Activated CD4-positive, alpha-beta memory T cell treated with anti-CD3 and anti-CD28 coated beads, Interleukin-2, amount 10 ng/mL, durations not matched to agents 7 days and 5 days (primary cell): ENCODE measurements at regions not wholly inside any gene's neighbourhood (a gene's known extent, or its start where the extent isn't known, plus 50 kb on each side); places are given as distances from the start of the nearest gene placed in this dataset.
"Not testable (repeated sequence)": the region's sequence is repeated elsewhere in the genome, so short reads cannot be mapped to it uniquely, and the experiment has no call there.

Experiments
- CTCF ChIA-PET: fragments of 350-600 bp; sonication (Branson Sonifier 250); formaldehyde crosslinking; loops from one replicate; lab custom pipeline; 2021; ENCODE audit warnings: antibody characterized with exemption, inconsistent platforms; lab: Charles Lee
- POLR2A ChIA-PET: fragments of 350-600 bp; sonication (Branson Sonifier 250); formaldehyde crosslinking; loops from one replicate; lab custom pipeline; 2021; ENCODE audit warnings: antibody characterized with exemption; lab: Charles Lee
- DNase-seq: peaks from one replicate; pipeline ENCODE4 v3.0.0-alpha.2; 2020
- H3K27ac Mint-ChIP-seq: one replicate; pipeline ENCODE4 v1.8.0; 2021; ENCODE audit warnings: mild to moderate bottlenecking, mixed read lengths
- H3K27me3 Mint-ChIP-seq: one replicate; pipeline ENCODE4 v1.8.0; 2021; ENCODE audit warnings: mixed read lengths
- H3K36me3 Mint-ChIP-seq: one replicate; pipeline ENCODE4 v1.8.0; 2021; ENCODE audit warnings: low read depth, mixed read lengths
- H3K4me1 Mint-ChIP-seq: one replicate; pipeline ENCODE4 v1.8.0; 2021; ENCODE audit warnings: mixed read lengths
- H3K4me3 Mint-ChIP-seq: one replicate; pipeline ENCODE4 v1.8.0; 2021; ENCODE audit warnings: mild to moderate bottlenecking, mixed read lengths
- H3K9me3 Mint-ChIP-seq: one replicate; pipeline ENCODE4 v1.8.0; 2021; ENCODE audit warnings: mixed read lengths

DNA sequence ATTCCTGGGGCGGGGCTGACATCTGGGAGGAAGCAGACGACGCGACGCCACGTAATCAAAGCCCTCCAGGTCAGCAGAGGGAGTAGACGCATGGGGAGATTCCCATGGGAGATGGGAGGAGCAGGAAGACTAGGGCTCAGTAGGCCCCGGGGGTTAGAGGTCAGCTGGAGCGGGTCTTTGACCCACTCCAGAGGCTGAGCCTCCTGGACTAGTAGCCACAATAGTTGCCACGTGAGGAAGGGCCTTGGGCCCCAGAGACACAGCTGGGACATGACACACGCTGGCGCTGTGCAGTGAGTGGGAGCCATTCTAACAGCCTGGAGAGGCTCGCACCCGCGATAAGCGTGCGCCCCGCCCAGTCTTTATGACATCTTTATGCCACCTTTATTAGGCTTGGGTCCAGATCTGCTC is 95.7 kb upstream of the AMZ2 start:
- Mint-ChIP-seq H3K4me3 (no peak overlapping the region), H3K27ac (no peak overlapping the region), H3K36me3 (no peaks in the 10 kb centered on the region), H3K9me3 (no peaks in the 10 kb centered on the region), H3K4me1 (no peaks in the 10 kb centered on the region), H3K27me3 (peaks cover 5% of the 10 kb centered on the region)
- ChIA-PET CTCF (no interaction called here), POLR2A (no interaction called here)
- DNase-seq, result no peak

DNA sequence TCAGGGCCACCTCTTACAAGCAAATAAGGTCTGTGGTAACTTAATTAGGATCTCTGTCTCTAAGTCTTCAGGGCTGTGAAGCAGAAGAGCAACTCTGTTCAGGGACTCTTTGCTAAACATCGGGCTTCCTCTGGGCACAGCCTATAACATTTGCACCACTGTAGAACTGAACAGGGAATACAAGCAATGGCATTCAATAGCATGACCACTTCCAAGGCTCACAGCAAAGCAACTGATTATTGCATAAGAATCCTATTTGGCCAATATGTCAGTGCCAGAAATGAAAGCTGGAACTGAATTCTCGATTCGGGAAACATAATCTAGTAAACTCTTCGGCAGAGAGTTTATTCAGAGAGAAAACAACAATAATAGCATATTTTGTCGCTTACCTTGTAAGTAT is 92.2 kb upstream of the AMZ2 start:
- Mint-ChIP-seq H3K36me3 (no peaks in the 10 kb centered on the region), H3K4me3 (no peak overlapping the region), H3K4me1 (no peaks in the 10 kb centered on the region), H3K27ac (no peak overlapping the region), H3K27me3 (no peaks in the 10 kb centered on the region), H3K9me3 (no peaks in the 10 kb centered on the region)
- CTCF ChIA-PET, result no interaction called here
- DNase-seq, result no peak
- POLR2A ChIA-PET, result no interaction called here

GRCh38 chr17:68161644-68162428 is 86.0 kb upstream of the AMZ2 start:
- H3K27ac Mint-ChIP-seq, result no peak overlapping the region

DNA sequence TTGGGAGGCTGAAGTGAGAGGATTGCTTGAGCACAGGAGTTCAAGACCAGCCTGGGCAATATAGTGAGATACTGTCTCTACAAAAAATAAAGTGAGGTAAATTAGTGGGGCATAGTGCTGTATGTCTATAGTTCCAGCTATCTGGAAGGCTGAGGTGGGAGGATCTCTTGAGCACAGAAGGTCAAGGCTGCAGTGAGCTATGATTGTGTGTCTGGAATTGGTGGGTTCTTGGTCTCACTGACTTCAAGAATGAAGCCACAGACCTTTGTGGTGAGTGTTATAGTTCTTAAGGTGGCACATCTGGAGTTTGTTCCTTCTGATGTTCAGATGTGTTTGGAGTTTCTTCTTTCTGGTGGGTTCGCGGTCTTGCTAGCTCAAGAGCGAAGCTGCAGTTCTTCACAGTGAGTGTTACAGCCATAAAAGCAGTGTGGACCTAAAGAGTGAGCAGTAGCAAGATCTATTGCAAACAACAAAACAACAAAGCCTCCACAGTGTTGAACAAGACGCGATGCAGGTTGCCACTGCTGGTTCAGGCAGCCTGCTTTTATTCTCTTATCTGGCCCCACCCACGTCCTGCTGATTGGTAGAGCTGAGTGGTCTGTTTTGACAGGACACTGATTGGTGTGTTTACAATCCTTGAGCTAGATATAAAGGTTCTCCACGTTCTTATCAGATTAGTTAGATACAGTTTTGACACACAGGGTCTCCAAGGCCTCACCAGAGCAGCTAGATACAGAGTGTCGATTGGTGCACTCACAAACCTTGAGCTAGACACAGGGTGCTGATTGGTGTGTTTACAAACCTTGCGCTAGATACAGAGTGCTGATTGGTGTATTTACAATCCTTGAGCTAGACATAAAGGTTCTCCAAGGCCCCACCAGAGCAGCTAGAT is 79.3 kb upstream of the AMZ2 start:
- not testable (repeated sequence) for H3K27me3 Mint-ChIP-seq, H3K36me3 Mint-ChIP-seq, H3K9me3 Mint-ChIP-seq, H3K27ac Mint-ChIP-seq, H3K4me3 Mint-ChIP-seq, DNase-seq
- ChIA-PET POLR2A (interaction anchor here (1.2 to 1.6 kb wide), 2 partner anchors 12 to 31 kb away, joined by 3 to 4 read pairs; no protein-coding TSS in a partner anchor), CTCF (interaction anchor here (0.9 to 3.1 kb wide), 6 partner anchors 31 to 295 kb away, joined by 3 to 13 read pairs (median 4); no protein-coding TSS in a partner anchor)
- H3K4me1 Mint-ChIP-seq, result peaks cover 26% of the 10 kb centered on the region

More at GRCh38 chr17:68161644-68162428, 86.0 kb upstream of the AMZ2 start:
- ChIA-PET CTCF (interaction anchor here (1.7 kb wide), 1 partner anchor 19 kb away, joined by 3 read pairs; no protein-coding TSS in a partner anchor), POLR2A (interaction anchor here (0.7 kb wide), 1 partner anchor 19 kb away, joined by 3 read pairs; no protein-coding TSS in a partner anchor)
- no peaks in the 10 kb centered on the region for H3K36me3 Mint-ChIP-seq
- H3K9me3 Mint-ChIP-seq, result no peaks in the 10 kb centered on the region
- no peak overlapping the region for H3K4me3 Mint-ChIP-seq
- no peaks in the 10 kb centered on the region for H3K27me3 Mint-ChIP-seq
- DNase-seq, result no peak
- peaks cover 5% of the 10 kb centered on the region for H3K4me1 Mint-ChIP-seq

GRCh38 chr17:68169165-68169821 is 78.5 kb upstream of the AMZ2 start:
- not testable (repeated sequence) for H3K27ac Mint-ChIP-seq, H3K4me3 Mint-ChIP-seq
- POLR2A ChIA-PET, result interaction anchor here (1.0 to 1.6 kb wide), 3 partner anchors 11 to 79 kb away, joined by 3 to 4 read pairs (median 3); partner anchors contain the start of gene AMZ2

DNA sequence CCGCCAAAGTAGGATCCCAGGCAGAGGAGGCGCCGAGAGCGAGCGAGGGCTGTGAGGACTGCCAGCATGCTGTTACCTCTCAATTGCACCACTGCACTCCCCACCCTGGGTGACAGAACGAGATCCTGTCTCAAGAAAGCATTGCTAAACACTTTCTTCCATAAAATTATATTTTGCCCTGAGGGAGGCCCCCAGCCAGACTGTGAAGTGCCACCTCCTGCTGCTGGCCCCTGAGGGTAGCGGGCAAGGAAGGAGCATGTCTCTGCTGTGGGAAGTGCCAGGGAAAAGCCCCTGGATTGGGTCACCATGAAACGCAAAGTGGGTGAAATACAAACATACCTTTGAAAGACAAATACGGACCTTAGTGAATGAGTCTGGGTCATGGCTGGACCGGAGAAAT is 78.0 kb upstream of the AMZ2 start:
- ChIA-PET POLR2A (interaction anchor here (1.0 to 1.6 kb wide), 3 partner anchors 11 to 78 kb away, joined by 3 to 4 read pairs (median 3); partner anchors contain the start of gene AMZ2), CTCF (interaction anchor here (4.1 kb wide), 1 partner anchor 12 kb away, joined by 32 read pairs; no protein-coding TSS in a partner anchor)
- Mint-ChIP-seq H3K9me3 (no peaks in the 10 kb centered on the region), H3K36me3 (no peaks in the 10 kb centered on the region), H3K27me3 (no peaks in the 10 kb centered on the region), H3K27ac (no peak overlapping the region), H3K4me3 (no peak overlapping the region), H3K4me1 (peaks cover 26% of the 10 kb centered on the region)
- no peak for DNase-seq

More at GRCh38 chr17:68169165-68169821, 78.5 kb upstream of the AMZ2 start:
- H3K36me3 Mint-ChIP-seq, H3K9me3 Mint-ChIP-seq, H3K27me3 Mint-ChIP-seq, DNase-seq: not testable (repeated sequence)
- peaks cover 26% of the 10 kb centered on the region for H3K4me1 Mint-ChIP-seq
- CTCF ChIA-PET, result interaction anchor here (0.9 to 3.1 kb wide), 6 partner anchors 30 to 295 kb away, joined by 3 to 13 read pairs (median 4); no protein-coding TSS in a partner anchor

GRCh38 chr17:68170246-68170645 is 77.6 kb upstream of the AMZ2 start:
- DNase-seq, result no peak
- POLR2A ChIA-PET, result no interaction called here
- H3K4me3 Mint-ChIP-seq, result no peak overlapping the region
- H3K27ac Mint-ChIP-seq, result no peak overlapping the region
- H3K36me3 Mint-ChIP-seq, result no peaks in the 10 kb centered on the region
- CTCF ChIA-PET, result interaction anchor here (0.6 to 4.1 kb wide), 5 partner anchors 12 to 299 kb away, joined by 3 to 32 read pairs (median 4); no protein-coding TSS in a partner anchor
- H3K4me1 Mint-ChIP-seq, result peaks cover 24% of the 10 kb centered on the region
- no peaks in the 10 kb centered on the region for H3K9me3 Mint-ChIP-seq
- H3K27me3 Mint-ChIP-seq, result no peaks in the 10 kb centered on the region

DNA sequence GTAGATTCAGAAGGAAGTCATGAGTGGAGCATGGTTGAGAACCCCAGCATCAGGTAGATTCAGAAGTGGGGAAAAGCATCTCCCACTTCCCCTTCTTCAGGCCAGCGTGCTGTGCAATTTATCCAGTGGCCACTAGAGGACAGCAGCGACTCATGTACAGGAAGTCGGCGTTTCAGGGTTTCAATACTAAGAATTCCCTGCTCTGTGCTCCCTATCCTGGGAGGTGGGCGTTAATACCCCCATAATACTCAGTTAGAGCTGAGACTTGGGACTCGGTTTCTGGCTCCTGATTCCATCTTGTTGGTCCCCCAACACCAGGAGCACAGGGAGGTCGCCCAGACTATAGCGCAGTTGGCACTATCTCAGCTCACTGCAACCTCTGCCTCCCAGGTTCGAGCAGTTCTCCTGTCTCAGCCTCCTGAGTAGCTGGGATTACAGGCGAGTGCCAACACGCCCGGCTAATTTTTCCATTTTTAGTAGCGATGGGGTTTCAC is 75.3 kb upstream of the AMZ2 start:
- Mint-ChIP-seq H3K4me3 (no peak overlapping the region), H3K4me1 (peaks cover 27% of the 10 kb centered on the region), H3K27me3 (no peaks in the 10 kb centered on the region), H3K27ac (no peak overlapping the region), H3K9me3 (no peaks in the 10 kb centered on the region), H3K36me3 (no peaks in the 10 kb centered on the region)
- peak; percentile 81 for DNase-seq
- ChIA-PET POLR2A (interaction anchor here (0.9 to 2.6 kb wide), 3 partner anchors 28 to 285 kb away, joined by 3 to 11 read pairs (median 5); partner anchors contain the start of genes AMZ2 and WIPI1), CTCF (interaction anchor here (0.7 to 4.1 kb wide), 22 partner anchors 9 to 340 kb away, joined by 3 to 59 read pairs (median 6); partner anchors contain the start of genes PRKAR1A and WIPI1)

DNA sequence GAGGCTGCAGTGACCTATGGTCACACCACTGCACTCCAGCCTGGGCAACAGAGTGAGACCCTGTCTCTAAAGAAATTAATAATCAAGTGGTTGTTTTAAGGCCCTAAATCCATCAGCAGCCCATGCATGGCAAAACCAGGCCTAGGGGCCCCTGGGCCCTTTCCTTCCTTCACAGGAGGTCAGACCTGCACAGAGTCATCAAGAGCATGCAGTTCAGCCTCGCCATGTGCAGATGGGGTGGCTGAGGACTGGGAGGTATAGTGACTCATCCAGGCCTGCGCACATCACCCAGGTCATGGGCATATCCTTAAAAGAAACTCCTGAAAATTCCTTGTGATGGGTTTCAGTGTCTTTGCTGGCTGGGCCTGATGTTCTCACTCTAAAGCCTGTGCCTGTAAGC is 72.4 kb upstream of the AMZ2 start:
- Mint-ChIP-seq H3K9me3 (peaks cover 2% of the 10 kb centered on the region), H3K27ac (no peak overlapping the region), H3K4me1 (peaks cover 14% of the 10 kb centered on the region), H3K27me3 (no peaks in the 10 kb centered on the region), H3K36me3 (peaks cover 2% of the 10 kb centered on the region), H3K4me3 (no peak overlapping the region)
- ChIA-PET CTCF (interaction anchor here (3.0 kb wide), 1 partner anchor 25 kb away, joined by 31 read pairs; no protein-coding TSS in a partner anchor), POLR2A (no interaction called here)
- DNase-seq, result no peak

GRCh38 chr17:68175905-68176304 is 71.9 kb upstream of the AMZ2 start:
- no peak overlapping the region for H3K27ac Mint-ChIP-seq
- ChIA-PET POLR2A (interaction anchor here (0.8 to 1.8 kb wide), 4 partner anchors 23 to 285 kb away, joined by 3 to 6 read pairs (median 3); no protein-coding TSS in a partner anchor), CTCF (interaction anchor here (0.6 to 3.0 kb wide), 5 partner anchors 24 to 261 kb away, joined by 3 to 31 read pairs (median 6); no protein-coding TSS in a partner anchor)
- DNase-seq, result no peak
- H3K36me3 Mint-ChIP-seq, result peaks cover 2% of the 10 kb centered on the region
- no peaks in the 10 kb centered on the region for H3K27me3 Mint-ChIP-seq
- peaks cover 3% of the 10 kb centered on the region for H3K9me3 Mint-ChIP-seq
- H3K4me1 Mint-ChIP-seq, result peaks cover 19% of the 10 kb centered on the region
- no peak overlapping the region for H3K4me3 Mint-ChIP-seq

DNA sequence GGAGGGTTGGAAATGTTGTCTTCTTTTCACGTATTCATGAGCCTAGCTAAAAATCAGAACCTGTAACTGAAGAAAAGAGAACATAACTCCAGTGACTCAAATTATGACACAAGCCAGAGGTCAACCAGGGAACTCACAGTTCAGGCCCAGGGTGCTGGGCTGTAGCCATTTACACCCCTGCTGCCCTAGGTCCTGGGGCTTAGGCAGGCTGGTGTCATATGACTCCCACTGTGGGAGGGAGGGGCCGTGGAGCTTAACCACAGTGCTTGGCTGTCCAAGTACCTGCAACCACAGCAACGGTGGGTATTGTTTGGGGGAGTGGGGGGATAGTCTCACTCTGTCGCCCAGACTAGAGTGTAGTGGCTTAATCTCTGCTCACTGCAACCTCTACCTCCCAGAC is 71.1 kb upstream of the AMZ2 start:
- ChIA-PET CTCF (interaction anchor here (0.6 to 3.0 kb wide), 8 partner anchors 16 to 260 kb away, joined by 3 to 31 read pairs (median 4); no protein-coding TSS in a partner anchor), POLR2A (interaction anchor here (0.8 to 1.8 kb wide), 5 partner anchors 22 to 284 kb away, joined by 3 to 6 read pairs (median 3); no protein-coding TSS in a partner anchor)
- peaks cover 2% of the 10 kb centered on the region for H3K36me3 Mint-ChIP-seq
- no peak overlapping the region for H3K4me3 Mint-ChIP-seq
- peaks cover 3% of the 10 kb centered on the region for H3K9me3 Mint-ChIP-seq
- H3K27ac Mint-ChIP-seq, result no peak overlapping the region
- no peak for DNase-seq
- H3K4me1 Mint-ChIP-seq, result peaks cover 22% of the 10 kb centered on the region
- H3K27me3 Mint-ChIP-seq, result no peaks in the 10 kb centered on the region
